ENCODE measurements at regions not wholly inside any gene's neighbourhood (a gene's known extent, or its start where the extent isn't known, plus 50 kb on each side); places are given as distances from the start of the nearest gene placed in this dataset.

GRCh38 chr17:69605571-69605970 lies 191.1 kb downstream of the MAP2K6 start:
- no peak overlapping the region for H3K27ac ChIP-seq
- H3K4me3 ChIP-seq: no peak overlapping the region
- DNase-seq (ENCODE audit: low read depth in 1 of 2, low spot score in 2 of 2): no peak
- H3K36me3 ChIP-seq: no peaks in the 10 kb centered on the region
- no peaks in the 10 kb centered on the region for H3K9me3 ChIP-seq (replicated peaks)
- no peaks in the 10 kb centered on the region for H3K27me3 ChIP-seq (replicated peaks)
- H3K4me1 ChIP-seq (replicated peaks): peaks cover 34% of the 10 kb centered on the region

GRCh38 chr17:69606142-69606800 lies 191.8 kb downstream of the MAP2K6 start:
- H3K4me3 ChIP-seq: no peak overlapping the region
- no peaks in the 10 kb centered on the region for H3K27me3 ChIP-seq (replicated peaks)
- H3K9me3 ChIP-seq (replicated peaks): no peaks in the 10 kb centered on the region
- H3K36me3 ChIP-seq: no peaks in the 10 kb centered on the region
- DNase-seq (ENCODE audit: low read depth in 1 of 2, low spot score in 2 of 2): no peak
- H3K4me1 ChIP-seq (replicated peaks): peaks cover 34% of the 10 kb centered on the region
- H3K27ac ChIP-seq: no peak overlapping the region

- Histone ChIP-seq H3K27me3 (replicated peaks) (no peaks in the 10 kb centered on the region), H3K4me3 (no peak overlapping the region), H3K27ac (peak overlapping the region; percentile 95), H3K36me3 (no peaks in the 10 kb centered on the region), H3K4me1 (replicated peaks) (peaks cover 34% of the 10 kb centered on the region), H3K9me3 (replicated peaks) (no peaks in the 10 kb centered on the region)
- peak; percentile 67 to 75 for DNase-seq (ENCODE audit: low read depth in 1 of 2, low spot score in 2 of 2)
These were observed 192.8 kb downstream of the MAP2K6 start for GRCh38 chr17:69607162-69607834.

GRCh38 chr17:69608141-69608540 lies 193.6 kb downstream of the MAP2K6 start:
- Histone ChIP-seq H3K27ac (peak overlapping the region; percentile 95), H3K9me3 (replicated peaks) (no peaks in the 10 kb centered on the region), H3K36me3 (no peaks in the 10 kb centered on the region), H3K27me3 (replicated peaks) (no peaks in the 10 kb centered on the region), H3K4me1 (replicated peaks) (peaks cover 34% of the 10 kb centered on the region), H3K4me3 (no peak overlapping the region)
- DNase-seq (ENCODE audit: low read depth in 1 of 2, low spot score in 2 of 2): peak in 1 of 2 experiments; percentile 10

DNA sequence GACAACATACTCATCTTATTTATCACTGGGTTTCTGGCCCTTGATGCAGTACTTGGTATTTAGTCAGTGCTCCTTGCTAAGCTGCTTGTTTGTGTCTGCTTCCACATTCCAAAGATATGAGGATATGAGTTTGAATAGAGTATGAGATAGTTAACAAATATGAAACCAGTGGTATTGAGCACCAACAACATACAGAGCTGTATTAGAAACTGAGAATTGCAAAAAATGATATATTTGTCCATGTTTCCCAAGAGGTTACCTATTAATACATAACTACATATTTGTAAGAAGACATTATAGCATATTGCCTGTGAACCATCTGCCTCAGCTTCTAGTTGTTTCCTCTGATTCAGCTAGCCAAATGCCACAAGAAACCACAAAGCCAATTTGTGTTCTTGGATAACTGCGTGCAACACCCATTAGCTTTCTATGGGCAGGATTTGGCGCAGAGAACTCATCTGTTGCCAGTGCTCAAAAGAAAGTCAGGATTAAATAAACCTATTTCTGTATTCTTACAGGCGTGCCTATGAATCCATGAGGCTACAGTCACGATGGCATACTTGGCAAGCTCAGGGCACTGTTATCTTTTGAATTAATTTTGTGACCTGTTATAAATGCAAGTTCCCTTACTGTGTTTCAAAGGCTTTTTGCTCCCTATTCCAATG lies 194.4 kb downstream of the MAP2K6 start:
- Histone ChIP-seq H3K4me3 (no peak overlapping the region), H3K27ac (peak overlapping the region; percentile 95), H3K4me1 (replicated peaks) (peaks cover 34% of the 10 kb centered on the region), H3K9me3 (replicated peaks) (no peaks in the 10 kb centered on the region), H3K27me3 (replicated peaks) (no peaks in the 10 kb centered on the region), H3K36me3 (no peaks in the 10 kb centered on the region)
- DNase-seq (ENCODE audit: low read depth in 1 of 2, low spot score in 2 of 2): peak; percentile 74 to 95

- Histone ChIP-seq H3K27ac (peak overlapping the region; percentile 95), H3K36me3 (no peaks in the 10 kb centered on the region), H3K4me1 (replicated peaks) (peaks cover 34% of the 10 kb centered on the region), H3K9me3 (replicated peaks) (no peaks in the 10 kb centered on the region), H3K4me3 (no peak overlapping the region), H3K27me3 (replicated peaks) (no peaks in the 10 kb centered on the region)
- DNase-seq (ENCODE audit: low read depth in 1 of 2, low spot score in 2 of 2): no peak
These were observed 195.2 kb downstream of the MAP2K6 start for GRCh38 chr17:69609473-69610305.

DNA sequence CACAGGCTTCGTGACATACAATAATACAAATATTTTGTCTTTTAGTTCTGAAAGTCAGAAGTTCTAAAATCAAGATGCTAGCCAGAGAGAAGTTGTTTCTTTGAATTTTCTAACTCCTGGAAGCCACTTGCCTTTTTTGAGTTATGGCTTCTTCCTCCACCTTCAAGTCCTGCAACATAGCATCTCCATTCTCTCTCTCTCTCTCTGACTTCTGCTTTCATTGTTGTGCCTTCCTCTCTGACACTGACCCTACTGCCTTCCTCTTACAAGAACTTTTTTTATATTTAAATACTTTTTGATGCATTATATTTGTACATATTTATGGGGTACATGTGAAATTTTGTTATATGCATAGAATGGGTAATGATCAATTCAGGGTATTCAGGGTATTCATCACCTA lies 205.9 kb downstream of the MAP2K6 start:
- Histone ChIP-seq H3K27ac (no peak overlapping the region), H3K27me3 (replicated peaks) (no peaks in the 10 kb centered on the region), H3K4me1 (replicated peaks) (no peaks in the 10 kb centered on the region), H3K4me3 (no peak overlapping the region), H3K36me3 (no peaks in the 10 kb centered on the region), H3K9me3 (replicated peaks) (no peaks in the 10 kb centered on the region)
- DNase-seq (ENCODE audit: low read depth in 1 of 2, low spot score in 2 of 2): no peak

DNA sequence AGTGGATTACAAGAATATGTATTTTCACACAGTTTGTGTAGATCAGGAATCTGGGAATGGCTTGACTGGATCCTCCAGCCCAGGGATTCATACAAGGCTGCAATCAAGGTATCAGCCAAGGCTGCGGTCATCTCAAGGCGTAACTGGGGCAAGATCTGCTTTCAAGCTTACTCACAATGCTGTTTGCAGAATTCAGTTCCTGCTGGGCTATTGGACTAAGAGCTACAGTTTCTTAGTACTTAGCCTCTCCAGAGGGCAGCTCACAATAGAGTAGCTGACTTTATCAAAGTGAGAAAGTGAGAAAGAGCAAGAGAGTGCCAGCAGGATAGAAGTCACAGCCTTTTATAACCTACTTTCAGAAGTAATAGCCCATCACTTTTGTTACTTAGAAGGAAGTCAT lies 211.0 kb downstream of the MAP2K6 start:
- no peak overlapping the region for H3K4me3 ChIP-seq
- no peaks in the 10 kb centered on the region for H3K4me1 ChIP-seq (replicated peaks)
- H3K27me3 ChIP-seq (replicated peaks): no peaks in the 10 kb centered on the region
- DNase-seq (ENCODE audit: low read depth in 1 of 2, low spot score in 2 of 2): no peak
- no peak overlapping the region for H3K27ac ChIP-seq
- no peaks in the 10 kb centered on the region; the same call in 1 of the 2 replicates for H3K9me3 ChIP-seq (replicated peaks)
- H3K36me3 ChIP-seq: no peaks in the 10 kb centered on the region

DNA sequence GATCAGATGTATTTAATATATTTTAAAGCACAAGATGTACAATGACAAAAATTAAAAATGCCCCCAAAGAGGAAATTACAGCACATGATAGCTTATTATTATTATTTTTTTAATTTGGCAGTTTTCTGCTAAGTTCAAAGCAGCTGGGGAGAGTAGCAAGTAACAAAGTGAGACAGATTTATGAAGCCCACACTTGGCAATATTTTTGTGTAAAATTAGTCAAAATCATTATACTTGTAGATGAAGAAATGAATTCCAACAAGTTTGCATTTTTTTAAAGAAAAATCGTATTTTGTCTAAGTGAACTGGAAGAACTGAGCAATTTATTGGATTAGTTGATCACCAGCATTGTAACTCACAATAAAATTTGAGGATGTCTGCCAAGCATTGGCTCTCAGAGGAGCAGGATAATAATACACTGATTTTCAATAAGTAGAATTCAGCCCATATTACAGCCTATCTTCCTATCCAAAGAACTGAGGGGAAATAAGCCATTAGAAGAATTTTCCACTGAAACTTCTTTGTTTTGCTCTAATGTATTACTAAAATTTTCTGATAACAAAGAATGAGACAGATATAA lies 215.6 kb downstream of the MAP2K6 start:
- Histone ChIP-seq H3K4me1 (replicated peaks) (no peaks in the 10 kb centered on the region), H3K4me3 (no peak overlapping the region), H3K9me3 (replicated peaks) (no peaks in the 10 kb centered on the region; the same call in 1 of the 2 replicates), H3K36me3 (no peaks in the 10 kb centered on the region), H3K27ac (no peak overlapping the region), H3K27me3 (replicated peaks) (no peaks in the 10 kb centered on the region)
- no peak for DNase-seq (ENCODE audit: low read depth in 1 of 2, low spot score in 2 of 2)

GRCh38 chr17:69634844-69635243 lies 220.3 kb downstream of the MAP2K6 start:
- no peak overlapping the region for H3K4me3 ChIP-seq

DNA sequence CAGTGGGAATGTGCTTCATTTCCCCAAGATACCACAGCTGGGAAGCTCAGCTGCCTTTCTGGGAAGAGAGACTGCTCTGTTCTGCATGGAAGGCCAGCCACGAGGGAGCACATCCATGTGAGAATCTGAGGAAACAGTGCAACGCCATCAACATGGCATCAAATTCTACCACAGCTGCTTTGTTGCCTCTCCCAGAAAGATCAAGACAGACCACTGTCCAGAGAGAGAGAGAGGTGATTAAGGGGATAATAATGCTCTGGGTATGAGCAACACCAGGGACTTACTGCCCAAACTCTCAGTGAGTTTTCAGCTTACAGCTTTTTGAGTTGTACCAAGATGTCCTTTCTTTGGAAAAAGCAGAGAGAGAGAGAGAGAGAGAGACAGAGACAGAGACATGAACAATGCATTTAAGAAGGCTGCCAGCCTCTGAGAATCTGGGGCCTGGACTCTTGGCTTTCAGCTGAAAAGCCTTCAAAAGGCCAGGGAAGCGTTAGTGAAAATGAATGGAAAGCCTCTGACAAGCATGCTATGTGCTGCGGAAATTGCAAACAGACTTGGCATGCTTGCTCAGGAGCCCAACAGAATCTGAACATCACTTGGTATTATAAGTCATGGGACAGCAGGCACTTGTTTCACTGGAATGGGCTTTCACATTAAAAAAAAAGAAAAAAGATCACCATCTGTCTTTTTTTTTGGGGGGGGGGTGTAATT lies 223.1 kb downstream of the MAP2K6 start:
- no peaks in the 10 kb centered on the region for H3K27me3 ChIP-seq (replicated peaks)
- no peaks in the 10 kb centered on the region for H3K9me3 ChIP-seq (replicated peaks)
- no peaks in the 10 kb centered on the region for H3K36me3 ChIP-seq
- no peak overlapping the region for H3K27ac ChIP-seq
- H3K4me3 ChIP-seq: no peak overlapping the region
- no peaks in the 10 kb centered on the region for H3K4me1 ChIP-seq (replicated peaks)
- no peak for DNase-seq (ENCODE audit: low read depth in 1 of 2, low spot score in 2 of 2)

More at GRCh38 chr17:69634844-69635243, 220.3 kb downstream of the MAP2K6 start:
- H3K4me1 ChIP-seq (replicated peaks): no peaks in the 10 kb centered on the region
- no peaks in the 10 kb centered on the region for H3K36me3 ChIP-seq
- no peaks in the 10 kb centered on the region for H3K9me3 ChIP-seq (replicated peaks)
- H3K27me3 ChIP-seq (replicated peaks): no peaks in the 10 kb centered on the region
- no peak overlapping the region for H3K27ac ChIP-seq
- no peak for DNase-seq (ENCODE audit: low read depth in 1 of 2, low spot score in 2 of 2)

DNA sequence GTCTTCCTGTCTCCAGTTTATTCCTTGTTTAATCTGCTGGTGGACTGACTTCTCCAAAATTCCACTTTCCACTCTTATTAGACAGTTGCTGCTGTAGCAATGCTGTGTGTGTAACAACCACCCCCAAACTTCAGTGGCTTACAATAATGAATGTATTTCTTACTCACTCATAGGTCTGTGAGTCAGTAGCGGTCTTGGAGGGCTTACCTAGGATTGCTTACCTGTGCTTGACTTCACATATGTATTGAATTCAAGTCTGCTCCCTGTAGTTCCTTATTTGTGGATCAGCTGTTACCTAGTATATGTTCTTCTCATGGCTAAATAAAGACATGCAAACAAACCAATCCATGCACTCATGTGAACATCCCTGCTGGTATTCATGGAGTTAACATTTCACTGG lies 224.6 kb downstream of the MAP2K6 start:
- no peak for DNase-seq (ENCODE audit: low read depth in 1 of 2, low spot score in 2 of 2)
- no peaks in the 10 kb centered on the region for H3K4me1 ChIP-seq (replicated peaks)
- no peaks in the 10 kb centered on the region for H3K36me3 ChIP-seq
- no peak overlapping the region for H3K4me3 ChIP-seq
- no peak overlapping the region for H3K27ac ChIP-seq
- H3K27me3 ChIP-seq (replicated peaks): no peaks in the 10 kb centered on the region
- H3K9me3 ChIP-seq (replicated peaks): no peaks in the 10 kb centered on the region

DNA sequence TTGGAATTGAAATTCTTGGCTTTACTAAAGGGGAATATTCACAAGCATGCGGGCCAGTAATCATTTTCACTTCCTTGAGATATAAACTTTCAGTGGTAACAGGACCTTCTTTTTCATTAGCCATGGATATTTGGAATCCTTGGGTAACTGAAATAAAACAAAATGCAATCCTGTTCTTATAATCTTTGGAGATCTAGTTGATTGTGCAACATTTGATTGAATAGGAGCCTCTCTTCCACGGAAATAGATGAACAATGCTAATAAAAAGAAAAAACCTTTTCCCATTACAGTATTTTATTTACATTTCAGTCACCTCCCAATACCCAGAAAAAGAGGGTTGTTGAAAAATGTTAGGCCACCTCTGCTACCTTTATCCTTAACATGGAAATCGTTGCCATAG lies 225.6 kb downstream of the MAP2K6 start:
- no peaks in the 10 kb centered on the region for H3K36me3 ChIP-seq
- H3K27me3 ChIP-seq (replicated peaks): no peaks in the 10 kb centered on the region
- H3K9me3 ChIP-seq (replicated peaks): no peaks in the 10 kb centered on the region
- H3K4me1 ChIP-seq (replicated peaks): no peaks in the 10 kb centered on the region
- H3K4me3 ChIP-seq: no peak overlapping the region
- no peak for DNase-seq (ENCODE audit: low read depth in 1 of 2, low spot score in 2 of 2)
- no peak overlapping the region for H3K27ac ChIP-seq
